ENCODE measurements at regions not wholly inside any gene's neighbourhood (a gene's known extent, or its start where the extent isn't known, plus 50 kb on each side); places are given as distances from the start of the nearest gene placed in this dataset.

DNA sequence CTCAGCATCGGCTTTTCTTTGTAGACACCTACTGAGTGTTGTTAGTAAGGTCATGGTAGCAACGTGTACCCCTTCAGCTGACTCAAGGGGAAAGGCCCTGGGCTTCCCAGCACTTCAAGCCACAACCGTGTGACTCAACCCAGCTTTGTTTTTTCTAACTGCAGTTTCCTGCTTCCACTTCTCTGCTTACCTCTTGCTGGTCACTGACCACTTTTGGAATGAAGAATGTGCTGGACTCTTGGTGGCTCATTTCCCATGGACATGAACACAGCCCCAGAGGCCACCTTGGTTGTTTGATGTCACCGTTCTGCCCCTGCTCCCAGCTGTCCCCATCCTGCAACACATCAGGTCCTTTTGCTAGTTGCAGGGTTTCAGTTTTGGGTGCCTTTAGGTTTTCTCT lies 69.5 kb upstream of the ZNF438 start:
- Histone ChIP-seq H3K27me3 (ENCODE audit: control insufficient read depth in 1 of 2, insufficient read depth in 2 of 2, low read length in 2 of 2) (no peaks in the 10 kb centered on the region), H3K9me3 (ENCODE audit: low read length) (no peaks in the 10 kb centered on the region), H3K36me3 (ENCODE audit: insufficient read depth, low read length) (no peaks in the 10 kb centered on the region), H3K4me1 (ENCODE audit: insufficient read depth, low read length) (no peaks in the 10 kb centered on the region), H3K9ac (ENCODE audit: low read length) (no peak overlapping the region), H3K4me3 (ENCODE audit: low read depth in 1 of 2, low read length in 2 of 2) (no peak overlapping the region), H3K27ac (ENCODE audit: low read depth, low read length) (no peak overlapping the region)

DNA sequence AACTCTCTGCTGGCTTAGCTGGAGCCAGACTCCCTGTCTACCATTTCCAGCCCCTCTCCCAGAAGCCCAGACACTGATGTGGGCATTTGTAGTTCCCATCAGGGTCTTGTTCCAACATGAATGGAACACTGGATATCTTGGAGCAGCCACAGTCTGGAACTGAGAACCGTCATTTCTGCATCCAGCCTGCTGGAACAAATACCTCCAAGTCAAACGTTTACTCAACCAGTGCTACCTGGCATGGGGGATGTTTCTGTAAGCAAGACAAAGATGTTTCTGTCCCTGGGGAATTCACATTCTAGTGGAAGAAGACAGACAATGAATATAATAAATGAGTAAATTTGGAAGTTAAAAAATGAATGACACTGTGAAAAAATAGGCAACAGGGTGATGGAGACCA lies 70.8 kb upstream of the ZNF438 start:
- no peak overlapping the region for H3K9ac ChIP-seq (ENCODE audit: low read length)
- no peak overlapping the region for H3K27ac ChIP-seq (ENCODE audit: low read depth, low read length)
- no peaks in the 10 kb centered on the region for H3K4me1 ChIP-seq (ENCODE audit: insufficient read depth, low read length)
- H3K4me3 ChIP-seq (ENCODE audit: low read depth in 1 of 2, low read length in 2 of 2): no peak overlapping the region
- no peaks in the 10 kb centered on the region for H3K36me3 ChIP-seq (ENCODE audit: insufficient read depth, low read length)
- no peaks in the 10 kb centered on the region for H3K27me3 ChIP-seq (ENCODE audit: control insufficient read depth in 1 of 2, insufficient read depth in 2 of 2, low read length in 2 of 2)
- H3K9me3 ChIP-seq (ENCODE audit: low read length): no peaks in the 10 kb centered on the region

- Histone ChIP-seq H3K9ac (ENCODE audit: low read length) (no peak overlapping the region), H3K27ac (ENCODE audit: low read depth, low read length) (no peak overlapping the region), H3K9me3 (ENCODE audit: low read length) (no peaks in the 10 kb centered on the region), H3K36me3 (ENCODE audit: insufficient read depth, low read length) (no peaks in the 10 kb centered on the region), H3K27me3 (ENCODE audit: control insufficient read depth in 1 of 2, insufficient read depth in 2 of 2, low read length in 2 of 2) (no peaks in the 10 kb centered on the region), H3K4me1 (ENCODE audit: insufficient read depth, low read length) (no peaks in the 10 kb centered on the region), H3K4me3 (ENCODE audit: low read depth in 1 of 2, low read length in 2 of 2) (no peak overlapping the region)
These were observed 71.4 kb upstream of the ZNF438 start for GRCh38 chr10:31103112-31103511.

GRCh38 chr10:31112961-31113360 lies 81.3 kb upstream of the ZNF438 start:
- H3K36me3 ChIP-seq (ENCODE audit: insufficient read depth, low read length): no peaks in the 10 kb centered on the region
- no peak overlapping the region for H3K4me3 ChIP-seq (ENCODE audit: low read depth in 1 of 2, low read length in 2 of 2)
- H3K9me3 ChIP-seq (ENCODE audit: low read length): no peaks in the 10 kb centered on the region
- H3K27ac ChIP-seq (ENCODE audit: low read depth, low read length): no peak overlapping the region
- H3K4me1 ChIP-seq (ENCODE audit: insufficient read depth, low read length): no peaks in the 10 kb centered on the region
- no peaks in the 10 kb centered on the region for H3K27me3 ChIP-seq (ENCODE audit: control insufficient read depth in 1 of 2, insufficient read depth in 2 of 2, low read length in 2 of 2)
- no peak overlapping the region for H3K9ac ChIP-seq (ENCODE audit: low read length)

DNA sequence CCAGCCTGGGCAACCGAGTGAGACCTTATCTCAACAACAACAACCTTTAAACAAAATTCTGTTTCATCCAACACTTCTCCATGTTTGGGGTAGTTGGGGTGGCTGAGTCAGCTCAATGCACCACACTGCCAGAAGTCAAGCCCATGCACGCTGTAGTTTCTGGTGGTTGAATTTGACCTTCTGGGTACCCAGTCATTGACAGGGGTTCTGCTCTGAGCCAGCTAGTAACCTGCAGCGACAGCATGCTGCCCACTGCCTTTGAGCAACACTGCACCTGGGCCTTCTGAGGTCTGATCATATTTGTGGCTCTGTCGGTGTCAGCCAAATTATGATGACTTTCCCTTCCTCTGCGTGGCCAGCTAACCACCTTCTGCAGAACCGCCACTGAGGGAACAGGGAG lies 84.6 kb upstream of the ZNF438 start:
- H3K9ac ChIP-seq (ENCODE audit: low read length): no peak overlapping the region
- no peaks in the 10 kb centered on the region for H3K9me3 ChIP-seq (ENCODE audit: low read length)
- H3K27me3 ChIP-seq (ENCODE audit: control insufficient read depth in 1 of 2, insufficient read depth in 2 of 2, low read length in 2 of 2): no peaks in the 10 kb centered on the region
- no peak overlapping the region for H3K4me3 ChIP-seq (ENCODE audit: low read depth in 1 of 2, low read length in 2 of 2)
- peaks cover 12% of the 10 kb centered on the region for H3K4me1 ChIP-seq (ENCODE audit: insufficient read depth, low read length)
- no peaks in the 10 kb centered on the region for H3K36me3 ChIP-seq (ENCODE audit: insufficient read depth, low read length)
- no peak overlapping the region for H3K27ac ChIP-seq (ENCODE audit: low read depth, low read length)

- Histone ChIP-seq H3K9me3 (ENCODE audit: low read length) (no peaks in the 10 kb centered on the region), H3K9ac (ENCODE audit: low read length) (no peak overlapping the region), H3K4me1 (ENCODE audit: insufficient read depth, low read length) (peaks cover 12% of the 10 kb centered on the region), H3K27ac (ENCODE audit: low read depth, low read length) (no peak overlapping the region), H3K27me3 (ENCODE audit: control insufficient read depth in 1 of 2, insufficient read depth in 2 of 2, low read length in 2 of 2) (no peaks in the 10 kb centered on the region), H3K36me3 (ENCODE audit: insufficient read depth, low read length) (no peaks in the 10 kb centered on the region), H3K4me3 (ENCODE audit: low read depth in 1 of 2, low read length in 2 of 2) (no peak overlapping the region)
These were observed 86.9 kb upstream of the ZNF438 start for GRCh38 chr10:31118556-31118955.

DNA sequence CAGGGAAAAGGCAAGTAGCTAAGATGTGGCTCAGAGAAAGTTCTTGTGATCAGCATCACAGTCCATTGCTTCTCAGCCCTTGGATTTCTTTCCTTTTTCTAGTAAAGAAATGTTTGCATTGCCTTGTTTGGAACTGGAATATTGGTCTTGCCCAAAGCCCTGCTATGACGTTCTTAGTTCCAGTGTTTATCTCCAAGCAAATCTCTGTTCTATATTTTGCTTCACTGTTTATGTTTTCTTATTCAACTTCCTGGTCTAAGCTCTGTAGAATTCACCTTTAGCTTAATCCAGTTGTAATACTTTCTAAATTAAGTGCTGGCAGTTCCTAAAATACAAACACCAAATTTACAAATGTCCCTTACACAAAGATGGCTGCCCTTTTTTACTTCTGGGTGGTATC lies 88.7 kb upstream of the ZNF438 start:
- no peak overlapping the region for H3K4me3 ChIP-seq (ENCODE audit: low read depth in 1 of 2, low read length in 2 of 2)
- no peak overlapping the region for H3K9ac ChIP-seq (ENCODE audit: low read length)
- no peaks in the 10 kb centered on the region for H3K36me3 ChIP-seq (ENCODE audit: insufficient read depth, low read length)
- peaks cover 12% of the 10 kb centered on the region for H3K4me1 ChIP-seq (ENCODE audit: insufficient read depth, low read length)
- no peaks in the 10 kb centered on the region for H3K27me3 ChIP-seq (ENCODE audit: control insufficient read depth in 1 of 2, insufficient read depth in 2 of 2, low read length in 2 of 2)
- H3K27ac ChIP-seq (ENCODE audit: low read depth, low read length): no peak overlapping the region
- no peaks in the 10 kb centered on the region for H3K9me3 ChIP-seq (ENCODE audit: low read length)

DNA sequence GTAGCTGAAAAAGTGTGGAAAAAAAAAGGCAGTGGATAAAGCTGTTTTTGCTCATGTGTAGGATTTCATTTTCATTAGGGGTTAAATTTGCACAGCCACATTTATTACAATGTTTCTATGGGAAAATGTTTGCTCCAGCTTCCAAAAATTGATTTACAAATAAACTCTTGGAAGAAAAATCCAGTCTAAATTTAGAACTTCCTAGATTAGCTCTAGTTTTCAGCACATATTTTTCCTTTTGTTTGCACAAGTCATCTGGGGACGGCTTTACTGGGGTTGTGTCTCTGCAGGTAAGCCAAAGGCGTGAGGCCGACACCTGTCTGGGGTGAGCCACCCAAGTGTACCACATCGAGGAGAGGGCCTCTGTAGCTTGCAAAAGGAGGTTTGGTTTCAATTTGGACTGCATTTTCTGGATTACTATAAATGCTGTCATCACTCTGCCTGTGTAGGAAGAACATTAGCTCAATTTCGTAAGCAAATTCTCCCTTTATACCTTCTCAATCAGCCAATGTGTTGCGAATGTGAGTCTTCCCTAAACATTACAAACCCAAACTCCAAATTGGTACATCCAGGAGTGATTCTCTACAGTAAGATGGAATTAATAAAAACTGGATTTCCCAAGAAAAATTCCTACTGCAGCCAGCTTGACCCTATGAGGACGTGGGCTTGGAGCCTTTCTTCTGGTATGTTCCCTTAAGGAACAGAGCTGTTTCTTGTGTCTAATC lies 89.5 kb upstream of the ZNF438 start:
- Histone ChIP-seq H3K4me3 (ENCODE audit: low read depth in 1 of 2, low read length in 2 of 2) (no peak overlapping the region), H3K27ac (ENCODE audit: low read depth, low read length) (no peak overlapping the region), H3K9ac (ENCODE audit: low read length) (no peak overlapping the region), H3K27me3 (ENCODE audit: control insufficient read depth in 1 of 2, insufficient read depth in 2 of 2, low read length in 2 of 2) (no peaks in the 10 kb centered on the region), H3K36me3 (ENCODE audit: insufficient read depth, low read length) (no peaks in the 10 kb centered on the region), H3K4me1 (ENCODE audit: insufficient read depth, low read length) (peaks cover 12% of the 10 kb centered on the region), H3K9me3 (ENCODE audit: low read length) (no peaks in the 10 kb centered on the region)

DNA sequence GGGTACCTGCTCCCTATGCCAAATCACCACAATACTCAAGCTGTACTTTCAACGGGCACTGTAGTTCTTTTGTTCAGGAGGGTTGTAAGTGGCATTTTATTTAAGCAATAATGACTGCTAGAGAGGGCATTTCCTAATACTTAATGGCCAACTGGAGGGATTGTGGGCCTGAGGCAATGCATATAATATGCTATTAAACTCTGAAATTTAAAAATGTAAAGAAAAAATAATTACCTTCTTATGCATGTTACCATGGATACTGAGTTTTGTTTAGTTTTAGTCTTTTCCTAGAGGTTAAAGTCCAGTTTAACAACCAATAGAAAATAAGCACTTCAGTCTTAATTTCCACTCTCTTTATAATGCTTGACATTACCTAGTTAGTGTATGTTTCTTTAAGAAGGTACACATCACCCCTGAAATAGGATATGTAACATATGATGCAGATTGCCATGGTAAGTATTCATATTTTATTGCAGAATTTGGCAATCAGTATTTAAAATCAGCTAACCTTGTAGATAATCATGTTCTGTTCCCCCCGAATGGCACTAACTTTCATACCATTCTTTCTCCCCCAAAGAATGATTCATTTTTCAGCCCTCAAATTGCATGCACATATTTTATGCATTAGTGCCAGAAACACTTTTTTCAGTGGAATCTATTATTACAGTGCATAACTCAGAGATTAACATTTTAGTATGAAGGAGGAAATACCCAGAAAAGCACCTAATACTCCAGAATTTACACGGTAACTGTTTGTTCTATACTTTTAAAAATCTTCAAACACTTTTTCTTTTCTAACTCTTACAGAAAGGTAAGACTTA lies 90.3 kb upstream of the ZNF438 start:
- Histone ChIP-seq H3K4me1 (ENCODE audit: insufficient read depth, low read length) (peaks cover 12% of the 10 kb centered on the region), H3K9ac (ENCODE audit: low read length) (no peak overlapping the region), H3K9me3 (ENCODE audit: low read length) (no peaks in the 10 kb centered on the region), H3K27me3 (ENCODE audit: control insufficient read depth in 1 of 2, insufficient read depth in 2 of 2, low read length in 2 of 2) (no peaks in the 10 kb centered on the region), H3K4me3 (ENCODE audit: low read depth in 1 of 2, low read length in 2 of 2) (no peak overlapping the region), H3K27ac (ENCODE audit: low read depth, low read length) (no peak overlapping the region), H3K36me3 (ENCODE audit: insufficient read depth, low read length) (no peaks in the 10 kb centered on the region)

DNA sequence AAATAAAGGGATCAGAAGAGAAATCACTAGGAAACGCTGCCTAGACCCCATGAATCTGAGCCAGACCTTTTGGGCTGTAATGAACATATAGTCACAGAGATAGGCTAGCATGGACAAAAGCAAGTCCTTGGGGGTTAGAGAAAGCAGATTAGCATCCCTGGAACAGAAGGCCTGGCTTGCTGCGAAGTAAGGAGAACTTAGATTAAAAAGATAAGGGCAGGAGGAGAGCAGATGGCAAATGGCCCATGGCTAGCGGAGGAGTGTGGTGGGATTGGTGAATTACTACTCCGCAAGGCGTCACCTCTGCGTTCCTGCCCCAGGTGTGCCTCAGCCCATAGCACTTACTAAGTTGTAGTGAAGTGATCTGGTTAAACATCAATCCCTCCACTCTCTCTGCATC lies 92.3 kb upstream of the ZNF438 start:
- Histone ChIP-seq H3K27ac (ENCODE audit: low read depth, low read length) (no peak overlapping the region), H3K36me3 (ENCODE audit: insufficient read depth, low read length) (no peaks in the 10 kb centered on the region), H3K4me3 (ENCODE audit: low read depth in 1 of 2, low read length in 2 of 2) (no peak overlapping the region), H3K9me3 (ENCODE audit: low read length) (no peaks in the 10 kb centered on the region), H3K9ac (ENCODE audit: low read length) (no peak overlapping the region), H3K4me1 (ENCODE audit: insufficient read depth, low read length) (peaks cover 13% of the 10 kb centered on the region), H3K27me3 (ENCODE audit: control insufficient read depth in 1 of 2, insufficient read depth in 2 of 2, low read length in 2 of 2) (no peaks in the 10 kb centered on the region)

GRCh38 chr10:31124852-31125251 lies 93.2 kb upstream of the ZNF438 start:
- H3K27ac ChIP-seq (ENCODE audit: low read depth, low read length): no peak overlapping the region
- no peaks in the 10 kb centered on the region for H3K9me3 ChIP-seq (ENCODE audit: low read length)
- peaks cover 16% of the 10 kb centered on the region for H3K4me1 ChIP-seq (ENCODE audit: insufficient read depth, low read length)
- no peaks in the 10 kb centered on the region for H3K27me3 ChIP-seq (ENCODE audit: control insufficient read depth in 1 of 2, insufficient read depth in 2 of 2, low read length in 2 of 2)
- H3K36me3 ChIP-seq (ENCODE audit: insufficient read depth, low read length): no peaks in the 10 kb centered on the region
- H3K4me3 ChIP-seq (ENCODE audit: low read depth in 1 of 2, low read length in 2 of 2): no peak overlapping the region
- H3K9ac ChIP-seq (ENCODE audit: low read length): no peak overlapping the region

DNA sequence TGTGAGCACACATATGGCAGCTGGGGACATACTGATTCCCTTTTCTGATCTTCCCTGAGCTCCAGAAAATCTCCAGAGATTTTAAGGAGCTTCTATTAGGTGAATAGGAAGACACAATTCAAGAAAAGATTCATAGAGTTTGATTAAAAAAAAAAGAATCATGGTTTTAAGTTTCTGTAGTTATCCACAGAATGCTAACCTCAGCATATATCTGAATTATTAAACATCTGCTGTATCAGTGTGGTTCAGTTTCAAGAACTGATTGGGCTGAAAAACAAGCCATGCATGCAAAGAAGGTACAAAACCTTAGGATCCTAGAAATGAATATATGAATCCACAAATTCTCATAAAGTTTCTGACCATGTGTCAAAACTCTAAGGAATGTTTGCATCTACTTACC lies 94.1 kb upstream of the ZNF438 start:
- no peaks in the 10 kb centered on the region for H3K27me3 ChIP-seq (ENCODE audit: control insufficient read depth in 1 of 2, insufficient read depth in 2 of 2, low read length in 2 of 2)
- peaks cover 9% of the 10 kb centered on the region for H3K4me1 ChIP-seq (ENCODE audit: insufficient read depth, low read length)
- H3K9me3 ChIP-seq (ENCODE audit: low read length): no peaks in the 10 kb centered on the region
- H3K36me3 ChIP-seq (ENCODE audit: insufficient read depth, low read length): no peaks in the 10 kb centered on the region
- H3K9ac ChIP-seq (ENCODE audit: low read length): no peak overlapping the region
- H3K4me3 ChIP-seq (ENCODE audit: low read depth in 1 of 2, low read length in 2 of 2): no peak overlapping the region
- H3K27ac ChIP-seq (ENCODE audit: low read depth, low read length): no peak overlapping the region
